HG03135 (cell line): ENCODE measurements at regions not wholly inside any gene's neighbourhood (a gene's known extent, or its start where the extent isn't known, plus 50 kb on each side); places are given as distances from the start of the nearest gene placed in this dataset.

Source experiments
- ATAC-seq: cut with Tn5 transposase; IDR thresholded peaks from one replicate; pipeline ENCODE4 v1.9.1; 2021; ENCODE audit warnings: mild to moderate bottlenecking, moderate library complexity; ENCODE audit not compliant: unreplicated experiment

DNA sequence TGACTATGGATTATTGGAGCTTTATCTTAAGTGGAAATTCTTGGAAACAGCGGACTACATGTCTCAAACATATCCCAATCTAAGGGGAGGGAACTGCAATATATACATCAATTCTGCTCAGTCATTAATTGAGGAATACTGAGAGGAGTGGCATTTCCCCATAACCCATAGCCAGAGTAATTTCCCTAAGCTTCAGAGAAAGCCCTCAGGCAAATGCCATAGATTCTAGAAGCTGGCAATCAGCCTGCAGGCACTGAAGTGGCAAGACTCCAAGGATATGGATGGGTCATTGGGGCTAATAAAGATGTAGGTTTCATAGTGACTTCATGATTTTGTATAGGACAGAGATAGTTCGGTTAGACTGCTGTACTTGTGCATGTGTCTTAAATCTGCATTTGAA lies 1960.5 kb upstream of the PIK3C3 start:
- ATAC-seq, result no peak

DNA sequence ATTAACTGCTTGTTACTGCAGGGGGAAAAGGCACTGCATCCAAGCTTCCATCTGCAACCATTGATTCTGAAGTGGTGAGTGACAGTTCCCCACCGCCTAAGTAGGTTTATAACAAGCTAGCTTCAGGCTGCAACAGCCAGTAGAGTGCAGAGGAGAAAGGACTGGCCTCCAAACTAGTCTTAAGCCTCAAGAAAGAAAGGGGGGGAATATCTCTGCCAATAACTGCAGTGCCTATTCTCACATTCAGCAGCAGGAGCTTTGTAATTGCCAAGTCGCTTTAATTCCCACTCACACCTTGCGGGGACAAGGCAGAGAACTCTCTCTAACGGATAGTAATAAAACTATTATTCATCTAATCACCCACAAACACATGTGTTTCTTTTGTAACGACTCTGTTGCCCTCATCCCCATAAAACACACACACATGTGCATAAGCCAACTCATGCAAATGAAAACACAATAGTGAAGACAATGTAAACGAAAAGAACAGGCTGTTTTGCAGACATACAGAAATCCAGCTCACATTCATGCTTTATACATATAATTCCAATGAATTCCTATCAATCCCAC lies 1963.3 kb upstream of the PIK3C3 start:
- no peak for ATAC-seq

DNA sequence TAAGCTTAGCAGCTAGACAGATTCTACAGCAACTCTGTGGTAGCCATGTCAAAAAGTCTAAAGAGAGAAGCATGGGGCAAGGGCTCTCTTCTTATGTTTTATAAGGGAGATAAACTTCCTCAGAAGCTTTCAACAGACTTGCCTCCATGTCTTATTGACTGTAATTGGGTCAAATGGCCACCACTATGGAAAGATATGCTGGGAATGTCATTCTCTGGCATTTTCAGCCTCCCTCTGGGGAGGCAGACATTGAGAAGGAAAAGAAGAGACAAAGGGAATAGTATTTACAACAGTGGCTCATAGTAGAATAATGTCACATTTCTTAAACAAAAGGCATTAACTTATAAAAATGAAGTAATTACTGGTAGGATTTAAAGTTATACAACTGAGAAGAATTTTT lies 1964.5 kb upstream of the PIK3C3 start:
- ATAC-seq, result no peak

DNA sequence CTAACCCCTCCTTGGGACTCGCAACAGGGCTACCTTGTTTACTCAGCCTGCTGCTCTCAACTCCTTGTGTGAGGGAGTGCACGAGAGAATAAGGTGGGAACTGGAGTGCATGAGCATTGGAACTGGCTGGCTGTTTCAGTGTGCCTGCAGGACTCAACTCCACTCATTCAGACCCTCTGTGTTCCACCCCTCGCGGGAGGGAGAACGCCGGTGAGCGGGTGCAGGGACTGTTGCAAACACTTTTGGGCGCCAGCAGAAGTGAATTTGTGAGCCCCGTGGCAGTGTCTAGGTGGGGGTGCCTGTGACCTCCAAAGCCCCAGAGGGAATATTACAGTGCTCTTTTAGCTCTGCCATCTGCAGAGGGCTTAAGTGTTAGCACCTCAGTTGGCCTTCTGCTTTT lies 1978.3 kb upstream of the PIK3C3 start:
- ATAC-seq, result no peak

DNA sequence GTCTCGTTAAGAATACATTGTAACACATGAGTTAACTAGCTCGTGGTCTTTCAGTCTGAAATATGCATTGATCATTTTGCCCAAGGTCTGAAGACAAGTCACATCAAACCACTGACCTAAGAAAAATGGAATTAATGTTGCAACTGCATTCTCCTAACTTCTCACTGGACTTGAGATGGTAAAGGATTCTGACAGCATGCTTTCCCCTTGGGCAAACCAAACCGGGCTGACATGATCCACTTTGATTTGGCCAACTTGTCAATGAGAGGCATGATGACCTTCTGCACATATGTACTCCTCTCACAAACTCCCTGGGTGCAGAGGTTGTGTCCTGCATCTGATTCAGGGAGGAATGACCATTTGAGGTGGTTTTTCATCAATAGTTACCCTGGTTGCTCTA lies 1982.5 kb upstream of the PIK3C3 start:
- ATAC-seq, result no peak

DNA sequence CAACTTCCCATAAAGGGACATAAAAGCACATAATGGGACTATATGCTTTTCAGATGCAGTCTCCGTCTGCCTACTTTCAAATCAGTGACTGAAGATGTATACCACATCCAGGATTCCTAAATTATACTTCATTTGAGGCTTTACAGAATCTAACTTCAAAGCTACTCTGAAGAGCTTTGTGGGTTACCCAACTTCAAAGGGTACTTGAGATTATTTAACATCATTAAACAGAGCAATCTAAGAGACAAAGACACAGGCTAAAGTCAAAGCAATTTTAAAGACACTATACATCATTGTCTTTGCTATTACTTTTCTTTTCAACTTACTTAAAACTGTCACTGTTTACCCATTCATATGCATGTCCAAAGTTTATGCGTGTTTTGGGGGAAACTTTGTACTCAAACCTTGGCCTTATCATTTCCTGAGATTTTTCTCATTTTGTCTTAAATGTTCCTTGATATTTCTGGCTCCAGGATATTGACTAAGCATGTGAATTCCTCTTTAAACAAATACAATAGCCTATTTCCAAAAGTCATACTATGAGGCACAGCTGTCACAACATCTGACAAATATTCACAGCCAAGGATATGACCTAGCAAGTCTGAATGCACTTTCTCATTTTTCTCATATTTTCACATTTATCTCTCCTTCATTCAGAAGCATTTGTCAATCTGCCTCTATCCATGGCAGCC lies 1985.1 kb upstream of the PIK3C3 start:
- ATAC-seq, result no peak

DNA sequence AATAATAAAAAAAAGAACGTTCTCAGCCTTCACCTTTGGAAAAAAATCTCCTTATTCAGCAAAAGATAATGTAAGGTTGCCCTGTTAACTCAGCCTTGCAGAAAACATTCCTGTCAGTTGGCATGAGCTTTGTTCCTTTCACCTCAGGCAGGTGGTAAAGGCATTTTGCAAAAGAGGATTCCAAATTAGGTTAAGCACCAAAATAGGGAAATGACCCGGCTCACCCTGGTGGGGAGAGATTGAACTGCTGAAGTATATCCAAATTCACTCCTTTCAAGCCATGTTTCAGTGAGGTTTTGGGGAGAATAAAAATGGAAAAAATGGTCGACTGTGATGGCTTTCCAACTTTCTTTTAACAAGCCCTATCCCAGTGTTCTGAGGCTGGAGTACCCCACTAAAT lies 1988.8 kb upstream of the PIK3C3 start:
- no peak for ATAC-seq

DNA sequence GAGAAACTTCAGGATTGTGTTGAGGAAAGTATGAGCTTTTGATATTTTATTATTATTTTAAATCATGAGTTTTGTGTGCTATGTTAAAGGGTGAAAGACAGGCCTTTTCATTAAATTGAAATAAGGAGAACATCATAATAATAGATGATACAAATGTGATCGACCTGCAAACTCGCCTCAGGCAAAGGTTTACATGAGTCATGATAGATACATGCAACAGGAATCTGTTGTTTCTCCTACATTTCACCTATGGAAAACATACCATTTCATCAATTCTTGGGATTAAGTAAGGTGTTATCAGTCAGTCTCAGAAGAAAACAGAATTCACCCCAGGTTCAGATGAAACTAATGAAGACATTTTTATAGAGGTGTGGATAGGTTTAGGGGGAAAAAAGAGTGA lies 1992.5 kb upstream of the PIK3C3 start:
- no peak for ATAC-seq

DNA sequence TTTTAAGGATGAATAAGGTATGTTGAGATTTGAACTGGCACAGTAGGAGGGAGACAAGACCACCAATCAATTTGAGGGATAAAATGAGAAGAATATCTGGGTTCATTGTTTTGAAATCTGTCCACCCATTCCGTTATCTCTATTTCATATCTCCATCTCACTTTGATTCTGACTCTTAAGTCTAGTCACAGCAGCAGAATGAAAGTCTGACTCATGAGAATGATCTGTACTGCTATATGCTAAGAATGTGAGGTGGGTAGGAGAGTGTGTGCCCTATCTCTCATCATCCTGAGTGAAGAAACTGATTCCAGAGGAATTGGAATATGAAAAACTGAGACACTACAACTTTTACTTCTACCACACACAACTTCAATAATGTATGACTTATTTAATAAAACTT lies 1994.5 kb upstream of the PIK3C3 start:
- ATAC-seq, result no peak

DNA sequence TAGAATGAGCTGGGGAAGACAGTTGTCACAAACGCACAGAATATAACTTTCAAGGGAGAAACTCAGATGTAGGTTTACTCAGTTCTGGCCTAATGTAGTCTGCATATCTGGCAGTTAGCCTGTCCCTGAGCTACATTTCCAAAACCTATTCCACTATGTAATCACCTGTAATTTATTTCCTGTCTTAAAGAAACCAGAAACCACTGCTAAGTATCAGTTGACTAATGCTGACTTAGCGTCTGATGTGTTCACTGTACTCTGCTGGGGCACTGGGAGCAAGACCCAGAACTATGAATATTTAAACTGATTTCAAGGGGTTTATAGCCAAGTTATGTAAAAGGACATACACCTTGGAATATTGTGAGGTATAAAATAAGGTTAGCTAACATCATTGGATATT lies 1995.2 kb upstream of the PIK3C3 start:
- no peak for ATAC-seq

DNA sequence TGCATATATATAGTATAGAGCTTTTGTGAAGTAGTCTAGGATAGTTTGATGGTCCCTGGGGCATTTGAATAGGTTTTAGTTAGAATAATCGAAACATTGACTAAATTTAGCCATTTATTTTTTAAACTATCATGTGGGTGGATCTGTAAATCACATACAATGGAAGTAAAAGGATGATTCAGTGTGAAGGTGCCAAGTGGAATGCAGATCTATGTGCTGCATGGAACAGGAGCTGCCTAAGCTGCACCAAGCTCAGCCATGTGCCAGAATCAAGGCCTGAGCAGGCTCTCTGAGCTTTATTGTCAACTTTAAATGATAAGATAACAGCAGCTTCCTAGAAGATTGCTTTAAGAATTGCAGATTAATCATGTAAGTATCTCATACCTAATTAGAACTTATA lies 1996.2 kb upstream of the PIK3C3 start:
- ATAC-seq, result no peak

DNA sequence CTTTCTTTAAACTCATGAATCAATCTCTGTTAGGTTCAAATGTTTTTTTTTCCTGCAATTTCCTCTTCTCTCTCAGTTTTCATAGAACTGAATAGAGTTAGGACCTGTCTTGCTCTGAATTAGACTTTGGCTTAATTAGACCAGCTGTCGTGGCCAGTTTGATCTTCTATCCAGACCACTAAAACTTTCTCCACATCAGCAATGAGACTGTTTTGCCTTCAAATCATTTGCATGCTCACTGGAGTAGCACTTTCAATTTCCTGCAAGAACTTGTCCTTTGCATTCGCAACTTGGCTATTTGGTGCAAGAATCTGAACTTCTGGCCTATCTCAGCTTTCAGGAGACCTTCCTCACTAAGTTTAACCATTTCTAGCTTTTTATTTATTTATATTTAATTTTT lies 2002.2 kb upstream of the PIK3C3 start:
- no peak for ATAC-seq

DNA sequence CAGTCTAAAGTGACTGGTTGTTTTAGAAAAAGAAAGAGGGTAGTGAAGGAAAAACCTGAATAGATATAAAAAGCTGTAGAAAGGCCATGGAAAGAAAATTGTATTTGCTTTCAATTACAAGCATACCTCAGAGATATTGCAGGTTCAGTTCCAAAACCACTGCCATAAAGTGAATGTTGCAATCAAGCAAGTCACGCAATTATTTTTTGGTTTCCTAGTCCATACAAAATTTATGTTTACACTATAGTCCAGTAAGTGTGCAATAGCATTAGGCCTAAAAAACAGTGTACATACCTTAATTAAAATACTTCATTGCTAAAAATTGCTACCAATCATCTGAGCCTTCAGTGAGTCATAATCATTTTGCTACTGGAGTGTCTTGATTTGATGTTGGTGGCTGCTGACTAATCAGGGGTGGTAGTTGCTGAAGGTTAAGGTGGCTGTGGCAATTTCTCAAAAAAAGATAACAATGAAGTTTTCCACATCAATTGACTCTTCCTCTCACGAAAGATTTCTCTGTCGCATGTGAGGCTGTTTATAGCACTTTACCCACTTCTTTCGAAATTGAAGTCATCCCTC lies 2003.8 kb upstream of the PIK3C3 start:
- no peak for ATAC-seq

DNA sequence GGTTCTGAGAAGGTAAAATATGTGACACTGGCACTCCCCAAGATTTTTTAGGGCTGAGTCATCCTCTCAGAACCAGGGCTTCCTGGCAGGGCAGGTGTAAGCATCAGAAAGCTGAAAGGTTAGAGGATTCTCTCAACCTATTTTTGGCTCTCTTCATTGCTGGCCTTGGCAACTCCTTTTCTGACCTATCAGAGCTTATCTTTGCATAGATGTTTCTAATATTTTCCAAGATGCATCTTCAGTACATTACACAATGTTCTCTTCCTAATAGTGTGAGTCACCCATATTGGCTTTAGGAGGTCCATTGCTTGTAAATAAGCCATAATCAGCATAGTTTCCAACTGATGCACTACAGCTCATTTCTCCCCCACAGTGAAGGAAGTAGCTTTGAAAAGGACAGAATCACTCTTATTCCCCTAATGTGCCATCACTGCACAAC lies 2008.4 kb upstream of the PIK3C3 start:
- no peak for ATAC-seq

DNA sequence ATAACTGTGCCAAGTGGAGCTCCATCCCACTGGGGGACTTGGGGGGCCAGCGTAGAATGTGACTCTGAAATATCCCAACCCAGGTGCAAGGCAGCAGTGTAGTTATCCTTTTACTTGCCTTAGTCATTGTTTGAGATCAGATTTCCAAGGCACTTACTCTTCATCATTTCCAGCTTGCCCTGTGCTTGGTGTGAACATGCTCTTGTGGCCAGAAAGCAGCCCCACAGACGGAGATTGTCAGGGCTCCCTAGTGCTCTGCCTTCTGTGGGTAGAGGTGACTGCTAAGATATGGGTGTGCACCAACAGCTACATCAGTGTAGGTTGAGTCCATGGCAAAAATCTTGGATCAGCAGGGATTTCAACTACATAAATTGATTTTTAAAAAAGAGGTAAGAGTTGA lies 2010.0 kb upstream of the PIK3C3 start:
- no peak for ATAC-seq

DNA sequence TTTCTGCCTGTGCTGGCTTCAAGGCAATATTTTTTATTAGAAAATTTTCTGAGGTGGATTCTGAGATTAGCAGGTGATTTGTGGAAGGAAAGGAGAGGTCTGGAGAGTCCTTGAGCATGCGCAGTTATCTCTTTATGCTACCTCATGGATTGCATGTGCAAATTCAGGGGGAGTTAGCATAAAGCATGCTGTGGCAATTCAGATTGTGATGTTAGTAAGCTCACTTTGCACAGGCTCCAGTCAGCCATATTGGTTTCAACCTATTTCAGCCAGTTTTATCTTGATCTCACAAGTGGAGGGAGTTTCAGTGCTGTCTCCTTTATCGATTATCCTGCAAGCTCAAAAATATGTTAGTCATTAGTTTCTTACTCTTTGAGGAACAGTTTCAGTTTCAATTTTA lies 2012.3 kb upstream of the PIK3C3 start:
- ATAC-seq, result no peak

DNA sequence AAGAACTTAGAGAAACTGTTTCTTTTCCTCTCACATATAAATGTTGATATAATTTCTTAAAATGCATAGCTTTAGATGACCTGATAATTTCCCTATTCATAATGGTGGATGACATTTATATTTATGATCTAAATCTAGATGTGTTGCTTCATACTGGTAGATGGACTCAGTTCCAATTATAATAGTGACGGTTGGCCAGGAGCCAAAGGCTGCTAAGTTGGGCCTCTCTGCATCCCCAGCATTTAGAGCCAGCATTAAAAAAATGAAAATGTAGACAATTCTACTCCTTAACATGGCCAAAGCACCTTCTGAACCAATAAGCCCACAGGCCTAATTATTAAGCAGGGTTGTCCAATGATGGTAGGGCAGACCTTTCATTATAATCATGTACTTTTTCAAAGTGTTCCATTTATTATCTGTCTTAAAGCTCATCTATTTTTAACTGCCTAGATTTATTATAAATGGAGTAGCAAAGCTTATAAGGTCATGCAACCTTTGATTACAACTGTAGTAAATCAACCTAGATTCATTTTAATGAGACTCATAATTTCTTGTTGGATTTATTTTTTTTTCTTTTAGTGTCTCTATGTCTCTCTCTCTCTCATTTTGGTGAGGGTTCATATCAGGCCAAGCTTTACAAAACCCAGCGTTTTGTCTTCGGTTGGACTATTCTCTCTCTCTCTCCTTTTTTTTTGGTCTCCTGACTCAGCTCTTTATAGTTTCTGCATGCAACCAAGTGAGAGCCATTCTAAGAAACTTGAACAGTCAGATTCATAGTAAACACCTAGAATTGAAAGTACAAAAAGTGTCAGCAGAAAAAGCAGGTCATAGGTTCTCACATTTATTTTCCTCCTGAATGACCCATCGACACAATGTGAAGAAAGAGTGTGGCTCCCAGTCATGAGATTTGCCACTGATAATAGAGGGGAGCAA lies 2016.1 kb upstream of the PIK3C3 start:
- no peak for ATAC-seq

DNA sequence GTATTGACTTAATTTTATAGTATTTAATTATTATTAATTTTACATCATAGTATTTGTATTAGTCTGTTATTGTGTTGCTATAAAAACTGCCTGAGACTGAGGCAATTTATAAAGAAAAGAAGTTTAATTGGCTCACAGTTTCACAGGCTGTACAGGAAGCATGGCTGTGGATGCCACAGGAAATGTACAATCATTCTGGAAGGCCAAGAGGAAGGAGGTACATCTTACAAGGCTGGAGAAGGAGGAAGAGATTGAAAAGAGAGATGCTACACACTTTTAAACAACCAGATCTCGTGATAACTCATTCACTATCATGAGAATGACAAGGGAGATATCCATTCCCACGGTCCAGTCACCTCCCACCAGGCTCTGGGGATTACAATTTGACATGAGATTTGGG lies 2019.4 kb upstream of the PIK3C3 start:
- ATAC-seq, result no peak

DNA sequence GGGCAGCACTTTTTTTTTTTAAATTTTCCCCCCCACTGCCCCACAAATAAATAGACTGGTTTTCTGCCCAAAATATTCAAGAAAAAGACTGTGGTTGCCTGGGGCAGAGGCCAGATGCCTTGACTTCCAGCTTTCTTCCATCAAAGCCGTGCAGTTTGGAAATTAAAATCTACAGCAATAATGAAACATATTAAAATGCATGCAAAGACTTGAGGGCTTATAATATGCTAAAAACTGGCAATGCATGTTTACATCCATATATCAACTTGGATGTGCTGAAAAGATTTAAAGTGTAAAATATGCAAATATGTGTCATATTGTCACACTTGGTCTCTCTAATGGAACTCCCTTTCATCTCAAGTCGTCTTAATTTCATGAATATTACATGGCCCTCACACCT lies 2036.2 kb upstream of the PIK3C3 start:
- no peak for ATAC-seq

DNA sequence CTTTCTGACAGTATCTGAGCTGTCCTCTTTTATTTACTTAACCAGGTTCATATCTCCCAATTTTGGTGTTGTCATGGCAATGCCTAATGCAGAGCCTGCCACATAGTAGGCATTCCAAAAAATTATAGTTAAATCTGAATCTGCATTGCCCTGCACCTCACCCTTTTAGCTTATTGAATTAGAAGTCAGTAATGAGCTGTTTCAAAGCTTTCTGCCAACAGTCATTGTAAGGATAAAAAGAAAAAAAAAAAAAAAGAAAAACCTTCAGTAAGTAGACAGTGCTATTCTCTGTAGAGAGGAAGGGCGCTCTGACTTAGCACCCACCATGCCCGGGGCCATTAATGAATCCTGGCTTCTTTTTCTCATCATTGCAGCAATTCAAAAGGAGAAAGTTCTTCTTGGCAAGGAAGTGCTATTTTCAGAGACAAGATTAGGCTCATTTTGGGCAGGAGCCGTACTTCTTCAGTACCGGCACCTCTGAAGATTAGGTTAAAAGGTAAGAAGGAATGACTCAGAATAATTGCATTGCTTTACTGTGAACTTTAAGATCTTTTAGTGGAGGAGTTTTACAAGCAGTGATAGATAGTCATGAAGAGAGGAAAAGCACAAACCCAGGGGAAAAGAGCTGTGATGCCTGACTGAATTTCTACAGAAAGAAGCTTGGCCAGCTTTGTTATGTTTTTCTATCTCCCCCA lies 2041.2 kb upstream of the PIK3C3 start:
- ATAC-seq, result no peak

DNA sequence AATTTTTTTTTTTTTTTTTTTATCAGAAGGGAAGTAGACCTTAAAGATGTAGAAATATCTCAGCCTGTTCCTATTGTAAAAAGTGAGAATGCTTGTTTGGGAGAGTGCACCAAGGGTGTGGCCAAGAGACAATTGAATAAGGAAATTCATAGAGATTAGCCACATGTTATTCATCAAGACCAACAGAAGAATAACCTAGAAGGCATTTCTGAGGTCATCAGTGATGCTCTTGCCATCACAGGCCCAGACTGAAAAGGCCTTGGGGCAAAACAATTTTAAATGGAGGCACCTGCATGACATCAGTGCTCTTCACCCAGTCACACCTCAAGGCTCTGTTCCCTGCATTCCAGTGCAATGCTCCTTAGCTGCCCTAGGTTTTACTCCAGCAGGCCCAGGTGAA lies 2043.3 kb upstream of the PIK3C3 start:
- ATAC-seq, result no peak
